Loucy (cell line): ENCODE measurements at regions not wholly inside any gene's neighbourhood (a gene's known extent, or its start where the extent isn't known, plus 50 kb on each side); places are given as distances from the start of the nearest gene placed in this dataset.
A peak's percentile ranks its signal among the peaks of the same experiment; 100 is the strongest.

Experiments used
- H2AFZ ChIP-seq: fragments of 200-600 bp; sonication (generic); 2 replicates; pipeline ENCODE4 v1.6.0; 2016; ENCODE audit warnings: antibody characterized with exemption, mild to moderate bottlenecking, low read length, moderate library complexity
- H3F3A ChIP-seq: fragments of 200-600 bp; 2 replicates; pipeline ENCODE4 v1.6.0; 2016; ENCODE audit warnings: antibody characterized with exemption, low read depth, mild to moderate bottlenecking
- H3K27me3 ChIP-seq: fragments of 200-600 bp; sonication (generic); 2 replicates; pipeline ENCODE4 v1.6.1; 2014; ENCODE audit warnings: low read length, mild to moderate bottlenecking; ENCODE audit not compliant: insufficient read depth, poor library complexity, severe bottlenecking
- H3K36me3 ChIP-seq: fragments of 200-600 bp; sonication (generic); 2 replicates; pipeline ENCODE4 v1.6.1; 2016; ENCODE audit warnings: low read length; ENCODE audit not compliant: insufficient read depth
- H3K4me1 ChIP-seq: fragments of 200-600 bp; sonication (generic); 2 replicates; pipeline ENCODE4 v1.5.1; 2014; ENCODE audit warnings: low read length, mild to moderate bottlenecking; ENCODE audit not compliant: insufficient read depth, poor library complexity, severe bottlenecking
- H3K4me2 ChIP-seq: fragments of 200-600 bp; sonication (generic); 2 replicates; pipeline ENCODE4 v1.6.0; 2014; ENCODE audit warnings: antibody characterized with exemption, low read length, low read depth, mild to moderate bottlenecking; ENCODE audit not compliant: poor library complexity, severe bottlenecking
- H3K4me3 ChIP-seq: fragments of 200-600 bp; sonication (generic); 2 replicates; pipeline ENCODE4 v1.5.1; 2014; ENCODE audit warnings: low read length, mild to moderate bottlenecking, mixed read lengths; ENCODE audit not compliant: poor library complexity, severe bottlenecking
- H3K79me2 ChIP-seq: fragments of 200-600 bp; sonication (generic); 2 replicates; pipeline ENCODE4 v1.6.1; 2014; ENCODE audit warnings: low read length; ENCODE audit not compliant: insufficient read depth
- H3K9ac ChIP-seq: fragments of 200-600 bp; sonication (generic); 2 replicates; pipeline ENCODE4 v1.6.0; 2014; ENCODE audit warnings: mild to moderate bottlenecking, low read depth, low read length, moderate library complexity; ENCODE audit not compliant: poor library complexity, severe bottlenecking
- H3K9me2 ChIP-seq: fragments of 200-600 bp; sonication (generic); replicated peaks from 2 replicates; pipeline ENCODE4 v1.6.1; 2016; ENCODE audit warnings: low read depth, low read length, mixed read lengths
- H3K9me3 ChIP-seq: fragments of 200-600 bp; sonication (generic); 2 replicates; pipeline ENCODE4 v1.6.1; 2014; ENCODE audit warnings: mild to moderate bottlenecking, antibody characterized with exemption, low read length, low read depth; ENCODE audit not compliant: insufficient read depth
- H4K20me1 ChIP-seq: fragments of 200-600 bp; sonication (generic); 2 replicates; pipeline ENCODE4 v1.6.0; 2014; ENCODE audit warnings: antibody characterized with exemption, low read length, mild to moderate bottlenecking; ENCODE audit not compliant: insufficient read depth, poor library complexity, severe bottlenecking
- EZH2phosphoT487 ChIP-seq: fragments of 200-600 bp; IDR thresholded peaks from 2 replicates; pipeline ENCODE4 v1.6.1; 2018; ENCODE audit warnings: antibody characterized with exemption, mild to moderate bottlenecking, moderate library complexity, borderline replicate concordance
- TF ChIP-seq, protein P1 (sequence below): fragments of 200-600 bp; sonication (generic); conservative IDR thresholded peaks from 2 replicates; pipeline ENCODE4 v1.5.1; 2014; ENCODE audit warnings: mild to moderate bottlenecking, antibody characterized with exemption, low read length

DNA sequence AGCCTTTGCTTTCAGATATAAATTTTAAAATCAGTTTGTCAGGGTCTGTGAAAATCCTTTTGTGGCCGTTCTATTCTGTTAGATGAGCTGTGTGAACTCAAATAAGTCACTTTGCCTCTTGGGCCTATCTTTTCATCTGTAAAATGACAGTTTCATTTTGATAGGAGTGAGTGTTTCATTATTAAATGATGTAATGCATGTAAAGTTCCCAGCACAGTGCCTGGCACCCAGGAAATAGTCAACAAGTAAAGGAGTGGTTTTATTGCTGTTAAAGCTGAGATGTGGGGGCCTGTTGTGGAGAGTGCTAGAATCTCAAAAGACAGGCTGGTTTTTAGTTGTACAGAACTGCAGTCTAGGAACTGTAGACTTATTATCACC is 394.5 kb upstream of the CFAP20DC start:
- H3F3A ChIP-seq: no peaks in the 10 kb centered on the region
- no peaks in the 10 kb centered on the region for H4K20me1 ChIP-seq
- no peaks in the 10 kb centered on the region for H3K79me2 ChIP-seq
- no peaks in the 10 kb centered on the region for H3K9me2 ChIP-seq
- peak overlapping the region; percentile 29; the same call in 1 of the 2 replicates for H2AFZ ChIP-seq
- no peaks in the 10 kb centered on the region for H3K9me3 ChIP-seq
- H3K9ac ChIP-seq: peak overlapping the region; percentile 13
- H3K4me2 ChIP-seq: peak overlapping the region; percentile 6
- H3K27me3 ChIP-seq: no peaks in the 10 kb centered on the region
- no peak overlapping the region for H3K4me3 ChIP-seq
- H3K4me1 ChIP-seq: peaks cover 30% of the 10 kb centered on the region
- no peaks in the 10 kb centered on the region for H3K36me3 ChIP-seq
- TF ChIP-seq EZH2phosphoT487: no peak
- TF ChIP-seq, protein P1, sequence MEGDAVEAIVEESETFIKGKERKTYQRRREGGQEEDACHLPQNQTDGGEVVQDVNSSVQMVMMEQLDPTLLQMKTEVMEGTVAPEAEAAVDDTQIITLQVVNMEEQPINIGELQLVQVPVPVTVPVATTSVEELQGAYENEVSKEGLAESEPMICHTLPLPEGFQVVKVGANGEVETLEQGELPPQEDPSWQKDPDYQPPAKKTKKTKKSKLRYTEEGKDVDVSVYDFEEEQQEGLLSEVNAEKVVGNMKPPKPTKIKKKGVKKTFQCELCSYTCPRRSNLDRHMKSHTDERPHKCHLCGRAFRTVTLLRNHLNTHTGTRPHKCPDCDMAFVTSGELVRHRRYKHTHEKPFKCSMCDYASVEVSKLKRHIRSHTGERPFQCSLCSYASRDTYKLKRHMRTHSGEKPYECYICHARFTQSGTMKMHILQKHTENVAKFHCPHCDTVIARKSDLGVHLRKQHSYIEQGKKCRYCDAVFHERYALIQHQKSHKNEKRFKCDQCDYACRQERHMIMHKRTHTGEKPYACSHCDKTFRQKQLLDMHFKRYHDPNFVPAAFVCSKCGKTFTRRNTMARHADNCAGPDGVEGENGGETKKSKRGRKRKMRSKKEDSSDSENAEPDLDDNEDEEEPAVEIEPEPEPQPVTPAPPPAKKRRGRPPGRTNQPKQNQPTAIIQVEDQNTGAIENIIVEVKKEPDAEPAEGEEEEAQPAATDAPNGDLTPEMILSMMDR: no peak

DNA sequence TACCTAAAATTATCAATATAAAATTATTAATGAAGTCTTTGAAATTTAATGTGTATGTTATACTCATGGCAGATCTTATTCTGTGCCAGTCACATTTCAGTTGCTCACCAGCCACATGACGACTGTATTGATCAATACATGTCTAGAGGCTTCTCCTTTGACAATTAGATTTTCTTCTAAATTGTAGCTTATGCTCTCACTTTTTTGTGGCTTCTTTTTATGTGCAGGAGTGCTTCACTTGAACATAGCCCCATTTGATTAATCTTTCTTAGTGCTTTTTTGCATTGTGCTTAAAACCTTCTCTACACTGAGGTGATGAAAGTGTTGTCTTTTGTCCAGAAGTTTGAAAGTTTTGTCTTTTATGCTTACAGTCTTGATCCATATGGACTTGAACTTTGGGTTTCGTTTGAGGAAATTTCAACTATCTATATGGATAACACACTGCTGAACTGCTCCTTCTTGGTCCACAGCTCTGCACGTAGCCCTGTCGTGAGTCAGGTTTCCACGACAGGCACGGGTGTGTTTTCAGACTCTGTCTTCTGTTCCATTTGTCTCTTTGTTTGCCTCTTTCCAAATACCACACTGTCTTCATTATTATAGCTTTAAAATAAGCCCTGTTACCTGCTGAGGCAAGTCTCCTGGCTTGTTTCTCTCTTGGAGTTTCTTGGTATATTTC is 393.9 kb upstream of the CFAP20DC start:
- peaks cover 30% of the 10 kb centered on the region for H3K4me1 ChIP-seq
- no peaks in the 10 kb centered on the region for H3K9me2 ChIP-seq
- no peaks in the 10 kb centered on the region for H4K20me1 ChIP-seq
- peak overlapping the region; percentile 6 for H3K4me2 ChIP-seq
- peak overlapping the region; percentile 13 for H3K9ac ChIP-seq
- no peaks in the 10 kb centered on the region for H3K9me3 ChIP-seq
- no peak overlapping the region for H3K4me3 ChIP-seq
- H3K27me3 ChIP-seq: no peaks in the 10 kb centered on the region
- H2AFZ ChIP-seq: peak overlapping the region; percentile 29; the same call in 1 of the 2 replicates
- TF ChIP-seq EZH2phosphoT487: no peak
- TF ChIP-seq, protein P1: no peak
- no peaks in the 10 kb centered on the region for H3K79me2 ChIP-seq
- H3F3A ChIP-seq: no peaks in the 10 kb centered on the region
- no peaks in the 10 kb centered on the region for H3K36me3 ChIP-seq

DNA sequence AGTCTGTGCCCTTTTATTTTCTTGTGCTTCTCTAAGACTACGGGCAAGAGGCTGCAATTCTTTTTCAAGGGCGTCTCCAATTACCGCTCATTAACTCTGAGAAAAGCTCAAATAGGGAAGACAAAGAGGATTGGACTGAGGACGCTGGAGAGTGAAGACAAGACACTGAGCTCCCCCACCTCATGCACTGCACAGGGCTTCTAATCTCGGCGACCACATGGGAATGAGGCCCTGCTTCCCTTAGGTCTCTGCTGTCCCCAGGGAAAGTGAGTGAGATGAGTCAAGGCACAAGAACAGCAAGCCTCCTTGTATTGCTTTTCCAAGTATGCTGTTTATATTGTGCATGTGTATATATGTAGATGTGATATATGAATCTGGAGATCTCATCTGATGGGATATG is 392.2 kb upstream of the CFAP20DC start:
- no peak overlapping the region for H3K4me3 ChIP-seq
- no peak overlapping the region for H3K9ac ChIP-seq
- no peaks in the 10 kb centered on the region for H3K27me3 ChIP-seq
- no peaks in the 10 kb centered on the region for H3K9me3 ChIP-seq
- no peaks in the 10 kb centered on the region for H3K36me3 ChIP-seq
- no peak overlapping the region for H2AFZ ChIP-seq
- TF ChIP-seq, protein P1: no peak
- no peak for TF ChIP-seq EZH2phosphoT487
- H3K79me2 ChIP-seq: no peaks in the 10 kb centered on the region
- no peaks in the 10 kb centered on the region for H3F3A ChIP-seq
- no peak overlapping the region for H3K4me2 ChIP-seq
- H4K20me1 ChIP-seq: no peaks in the 10 kb centered on the region
- no peaks in the 10 kb centered on the region for H3K9me2 ChIP-seq
- peaks cover 30% of the 10 kb centered on the region for H3K4me1 ChIP-seq
